GM18511 (cell line): ENCODE measurements at regions not wholly inside any gene's neighbourhood (a gene's known extent, or its start where the extent isn't known, plus 50 kb on each side); places are given as distances from the start of the nearest gene placed in this dataset.

Experiments used
- ATAC-seq: cut with Tn5 transposase; IDR thresholded peaks from one replicate; pipeline ENCODE4 v1.9.1; 2021; ENCODE audit warnings: mild to moderate bottlenecking, moderate library complexity; ENCODE audit not compliant: unreplicated experiment

DNA sequence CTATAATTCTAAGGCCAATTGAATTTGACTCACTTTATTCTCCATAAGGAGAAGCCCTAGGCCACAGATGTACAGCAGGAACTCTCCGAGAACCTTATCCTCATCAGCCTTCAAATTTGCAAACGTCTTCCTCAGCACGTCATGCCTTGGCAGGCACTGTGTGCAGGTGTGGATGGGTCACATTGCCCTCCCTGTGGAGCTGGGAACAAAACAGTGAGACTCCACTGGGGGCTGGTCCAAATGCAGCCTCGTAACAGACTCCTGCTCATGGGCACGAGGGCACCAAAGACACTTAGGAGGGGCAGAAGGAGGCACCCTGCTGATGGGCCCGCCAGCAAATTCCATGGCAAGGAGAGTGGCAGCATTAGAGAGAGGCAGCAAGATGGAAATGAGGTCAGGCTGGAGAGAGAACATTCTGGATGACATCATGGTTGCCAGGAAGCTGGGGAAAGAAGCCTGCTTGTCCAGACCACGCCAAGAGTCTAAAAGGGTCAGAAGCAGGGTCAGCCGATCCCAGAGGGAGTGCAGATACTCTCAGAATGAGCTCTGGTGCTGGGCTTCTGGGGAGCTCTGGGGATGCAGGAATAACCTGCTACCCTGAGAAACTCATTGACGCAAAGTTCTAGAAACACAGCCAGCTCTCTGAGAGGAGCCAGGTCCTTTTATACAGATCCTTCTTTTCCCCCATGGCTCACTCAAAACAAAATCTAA, 242.2 kb downstream of the B3GLCT start:
- ATAC-seq: no peak

GRCh38 chr13:31442571-31442970, 242.8 kb downstream of the B3GLCT start:
- no peak for ATAC-seq

DNA sequence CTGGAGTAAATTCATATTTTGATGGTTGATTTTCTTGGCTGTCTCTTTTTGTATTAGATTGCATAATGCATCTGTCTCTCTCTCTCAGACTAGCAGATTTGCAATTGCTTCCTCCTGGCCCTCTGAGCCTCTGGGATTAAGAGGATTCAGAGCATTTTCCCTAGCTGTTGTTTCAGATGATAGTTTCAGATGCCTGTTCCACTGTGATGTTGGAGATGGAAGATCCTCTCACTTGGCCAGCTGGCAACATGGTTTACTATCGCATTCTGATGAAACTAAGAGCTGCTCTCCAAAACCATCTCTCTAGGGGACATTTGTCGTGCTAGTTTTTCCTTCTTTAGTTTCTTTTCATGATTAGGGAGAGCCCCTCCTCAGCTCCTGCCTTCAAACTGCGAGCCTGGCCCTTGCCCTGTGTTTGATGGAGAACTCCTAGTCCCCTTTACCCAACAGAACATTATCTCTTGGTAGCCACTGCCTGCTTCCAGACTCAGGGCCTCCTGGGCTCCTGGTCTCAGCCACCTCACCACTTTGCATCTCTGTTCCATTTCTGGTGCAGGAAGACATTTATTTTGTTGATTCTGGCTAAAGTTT, 244.6 kb downstream of the B3GLCT start:
- ATAC-seq: no peak

GRCh38 chr13:31452525-31452924, 252.8 kb downstream of the B3GLCT start:
- no peak for ATAC-seq

DNA sequence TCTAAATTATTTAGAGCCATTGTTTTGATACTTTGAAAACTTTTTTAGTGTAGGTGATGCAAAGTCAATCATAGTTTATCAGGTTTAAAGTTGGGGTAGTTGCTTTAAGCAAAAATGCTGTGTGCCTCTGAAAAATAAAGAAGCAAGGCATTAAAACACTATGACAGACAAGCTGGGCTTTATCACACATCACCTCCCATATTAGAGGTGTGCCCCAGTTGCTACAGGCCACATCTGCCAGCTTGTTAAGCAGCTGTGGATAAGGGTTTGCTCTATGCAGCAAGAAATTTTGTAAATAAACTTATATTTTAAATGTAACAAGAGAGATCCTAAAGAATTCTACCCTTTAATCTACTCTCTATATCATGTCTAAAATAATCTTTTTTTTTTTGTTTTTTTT, 255.8 kb downstream of the B3GLCT start:
- no peak for ATAC-seq

DNA sequence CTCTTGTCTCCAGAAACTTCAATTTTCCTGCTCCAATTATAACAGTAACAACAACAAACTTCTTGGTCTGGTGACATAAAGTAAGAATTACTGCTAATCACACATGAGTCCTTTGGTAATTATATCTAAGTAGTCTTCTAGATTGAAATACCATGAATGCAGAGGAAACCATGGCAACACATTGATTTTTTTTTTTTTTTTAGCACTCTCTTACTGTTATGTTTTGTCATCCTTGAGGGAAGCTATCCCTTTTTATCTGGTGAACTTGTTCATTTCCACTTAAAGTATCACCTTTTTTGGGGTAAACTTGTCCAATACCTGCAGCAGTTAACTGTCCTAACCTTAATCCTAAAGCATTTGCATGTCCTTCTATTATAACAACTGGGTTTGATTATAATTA, 256.3 kb downstream of the B3GLCT start:
- ATAC-seq: no peak

GRCh38 chr13:31460061-31460460, 260.3 kb downstream of the B3GLCT start:
- ATAC-seq: no peak

DNA sequence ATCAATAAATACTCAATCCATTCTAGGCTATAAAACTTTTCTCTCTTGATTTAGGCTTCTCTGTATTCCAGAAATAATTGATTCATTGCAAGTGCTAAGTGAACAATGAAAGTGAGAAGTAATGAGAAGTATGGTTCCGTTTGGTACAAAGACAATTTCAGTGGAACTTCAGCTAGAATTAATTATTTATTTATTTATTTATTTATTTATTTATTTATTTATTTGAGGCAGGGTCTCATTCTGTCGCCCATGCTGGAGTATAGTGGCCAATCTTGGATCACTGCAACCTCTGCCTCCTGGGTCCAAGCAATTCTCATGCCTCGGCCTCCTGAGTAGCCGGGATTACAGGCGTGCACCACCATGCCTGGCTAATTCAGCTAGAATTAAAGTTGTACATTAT, 262.1 kb downstream of the B3GLCT start:
- ATAC-seq: no peak

DNA sequence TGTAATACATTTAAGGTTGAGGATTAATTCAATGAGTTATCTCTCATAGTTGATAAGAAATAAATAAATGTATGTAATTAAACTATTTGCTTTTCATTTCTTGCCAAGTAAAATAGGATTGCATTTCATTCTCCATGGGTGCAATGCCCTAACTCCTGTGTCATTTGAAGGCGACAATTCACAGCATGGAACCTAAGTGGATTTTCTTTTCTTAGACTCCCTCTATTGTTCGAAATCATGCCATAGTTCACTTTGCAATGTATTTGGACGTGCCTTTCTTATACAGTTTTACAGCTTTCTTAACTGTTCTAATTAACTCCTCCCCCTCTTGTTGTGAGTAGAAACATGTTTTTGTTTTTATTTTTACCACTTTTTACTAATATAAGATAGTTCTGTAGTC, 263.0 kb downstream of the B3GLCT start:
- ATAC-seq: no peak

DNA sequence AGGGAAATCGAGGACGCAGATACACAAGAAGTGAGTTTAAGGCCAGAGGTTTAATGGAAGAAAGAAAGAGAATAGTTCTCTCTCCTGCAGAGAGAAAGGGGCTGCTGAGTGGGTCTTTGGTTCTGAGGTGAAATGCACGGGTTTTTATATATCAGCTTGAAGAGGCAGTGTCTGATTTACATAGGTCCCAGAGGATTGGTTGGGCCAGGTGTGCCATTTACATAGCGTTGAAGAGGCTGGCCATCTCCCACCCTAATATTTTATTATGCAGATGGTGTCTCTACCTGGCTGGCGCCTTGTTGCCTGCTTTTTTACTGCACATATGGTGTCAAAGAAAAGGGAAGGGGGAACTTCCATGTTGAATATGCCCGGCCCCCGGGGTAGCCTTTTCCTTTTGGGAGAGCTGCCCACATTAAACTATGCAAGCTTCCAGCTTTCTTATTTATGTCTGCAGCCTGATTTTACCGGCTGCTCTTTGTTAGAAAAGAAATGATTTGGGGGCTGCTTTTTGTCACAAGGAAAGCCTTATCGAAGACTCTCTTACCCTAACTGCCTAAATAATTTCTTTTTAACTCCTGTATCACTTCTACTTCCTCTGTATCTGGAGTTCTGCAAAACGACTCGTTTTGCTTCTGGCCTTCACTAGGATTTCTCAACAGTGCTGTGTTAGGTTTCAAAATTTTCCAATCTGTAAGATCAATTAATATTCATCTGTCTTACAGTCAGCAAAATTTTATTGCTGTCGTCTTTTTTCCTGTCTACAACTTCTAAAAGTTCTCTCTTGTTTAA, 268.5 kb downstream of the B3GLCT start:
- ATAC-seq: no peak

DNA sequence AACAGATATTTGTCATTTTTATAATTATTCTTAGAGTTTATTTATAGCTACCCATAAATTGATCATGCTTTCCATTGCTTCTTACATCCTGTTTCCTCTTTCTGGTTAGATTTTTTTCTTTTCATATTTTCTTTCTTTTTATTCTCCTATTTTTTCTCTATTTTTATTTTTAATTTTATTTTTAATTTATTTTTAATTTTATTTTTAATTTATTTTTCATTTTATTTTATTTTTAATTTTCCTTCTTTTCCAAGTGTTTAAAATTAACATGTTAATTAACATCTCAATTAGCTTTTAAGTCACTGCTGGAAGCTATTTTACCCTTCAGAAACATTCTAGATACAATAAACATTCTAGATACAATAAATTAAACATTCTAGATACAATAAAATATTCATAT, 269.6 kb downstream of the B3GLCT start:
- no peak for ATAC-seq

DNA sequence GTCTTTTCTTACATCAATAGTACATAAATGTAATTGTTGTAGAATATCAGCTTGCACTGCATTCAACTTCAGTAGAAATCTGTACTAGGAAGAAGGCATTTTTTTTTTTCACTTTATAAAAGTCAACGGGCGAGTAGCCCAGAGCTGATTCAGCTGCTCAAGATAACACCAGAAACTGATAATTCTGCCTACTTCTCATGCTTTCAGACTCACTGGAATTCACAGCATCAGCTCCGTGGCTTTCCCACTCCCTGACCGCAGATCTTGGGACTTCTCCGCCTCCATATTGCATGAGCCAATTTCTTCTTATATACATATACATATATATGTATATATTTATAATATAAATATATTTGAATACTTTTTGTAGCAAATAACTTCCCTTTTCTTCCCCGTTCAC, 263.1 kb upstream of the RXFP2 start:
- no peak for ATAC-seq

DNA sequence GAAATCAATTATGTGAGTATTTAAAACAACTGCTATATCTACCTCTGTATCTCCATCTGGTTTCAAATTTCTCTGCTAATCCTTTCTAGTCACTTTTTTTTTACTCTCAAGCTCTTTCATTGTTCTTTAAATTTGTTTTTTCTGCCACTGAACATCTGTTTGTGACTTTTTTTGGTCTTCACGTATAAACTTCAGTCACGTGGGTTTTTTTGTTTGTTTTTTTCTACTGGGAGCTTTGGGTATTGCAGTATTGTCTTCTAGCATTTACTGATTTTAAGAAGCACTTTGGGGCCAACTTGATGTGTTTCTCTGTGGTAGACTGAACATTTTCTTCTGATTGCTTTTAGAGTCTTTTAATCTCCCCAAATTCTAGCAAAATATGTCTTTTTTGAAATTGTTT, 262.6 kb upstream of the RXFP2 start:
- no peak for ATAC-seq

DNA sequence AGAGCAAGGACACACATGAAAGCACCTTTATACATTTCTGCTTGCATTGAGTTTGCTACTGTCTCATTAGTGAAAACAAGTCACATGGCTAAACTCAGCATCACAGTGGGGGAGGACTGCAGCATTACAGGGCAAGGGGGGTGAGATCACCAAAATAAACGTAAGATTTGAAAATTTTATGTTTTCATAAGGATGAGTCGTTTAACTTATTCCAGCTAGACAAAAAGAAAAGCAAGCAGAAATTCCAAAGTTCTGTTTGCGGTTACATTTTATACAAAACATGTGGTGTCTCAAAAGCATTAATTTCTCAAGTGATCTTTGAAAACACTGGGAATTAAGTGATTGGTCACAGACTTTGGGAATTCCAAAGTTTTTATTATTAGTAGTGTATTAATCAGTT, 261.4 kb upstream of the RXFP2 start:
- ATAC-seq: no peak

DNA sequence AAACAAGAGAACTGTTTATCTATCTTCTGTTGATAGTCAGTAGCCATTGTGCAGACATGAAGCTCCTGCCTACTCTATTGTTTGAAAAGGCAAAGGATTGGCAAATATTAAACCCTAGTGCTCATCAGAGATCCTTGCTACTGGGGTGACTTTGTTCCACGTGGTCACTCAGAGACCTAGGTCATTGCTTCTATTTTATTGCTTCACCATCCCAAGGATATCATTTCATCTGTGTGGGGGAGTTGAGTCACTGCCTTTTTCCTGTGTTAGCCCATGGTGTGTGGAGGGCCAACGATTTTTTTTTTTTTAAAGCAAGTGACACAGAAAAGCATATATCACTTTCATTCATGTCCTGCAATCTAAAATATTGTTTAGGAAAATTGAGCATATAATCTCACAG, 254.1 kb upstream of the RXFP2 start:
- ATAC-seq: no peak

DNA sequence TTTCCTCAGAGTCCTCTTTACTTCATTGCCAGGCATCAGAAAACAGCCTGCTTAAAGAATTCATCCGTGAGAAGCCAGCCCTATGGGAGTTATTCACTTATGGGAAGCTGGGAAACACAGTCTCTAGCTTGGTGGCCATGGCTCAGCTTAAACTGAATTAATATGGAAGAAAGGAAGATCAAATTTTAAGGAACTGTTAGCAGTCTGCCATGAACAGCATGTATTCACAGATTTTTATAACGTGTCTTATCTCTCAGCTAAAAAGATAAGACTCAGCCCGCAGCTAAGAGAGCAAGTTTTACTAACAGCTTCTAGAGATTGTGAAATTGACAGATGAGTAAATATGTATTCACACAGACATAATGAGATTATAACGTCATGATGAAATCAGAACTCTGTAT, 253.7 kb upstream of the RXFP2 start:
- ATAC-seq: no peak

- no peak for ATAC-seq
Measured at GRCh38 chr13:31495336-31495735, 244.0 kb upstream of the RXFP2 start.

DNA sequence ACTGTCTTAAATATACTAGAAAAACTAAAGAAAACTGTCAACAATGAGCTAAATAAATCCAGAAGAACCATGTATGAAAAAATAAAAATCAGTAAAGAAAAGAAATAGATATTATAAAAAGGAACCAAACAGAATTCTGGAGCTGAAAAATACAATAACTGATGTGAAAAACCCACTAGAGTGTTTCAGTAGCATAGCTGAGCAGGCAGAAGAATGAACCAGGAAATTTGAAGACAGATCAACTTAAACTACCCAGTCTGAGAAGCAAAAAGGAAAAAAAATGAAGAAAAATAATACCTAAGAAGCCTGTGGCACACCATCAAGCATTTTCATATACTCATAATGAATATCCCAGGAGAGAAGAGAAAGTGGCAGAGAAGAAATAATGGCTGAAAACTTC, 240.1 kb upstream of the RXFP2 start:
- ATAC-seq: no peak

GRCh38 chr13:31503626-31504025, 235.7 kb upstream of the RXFP2 start:
- no peak for ATAC-seq

DNA sequence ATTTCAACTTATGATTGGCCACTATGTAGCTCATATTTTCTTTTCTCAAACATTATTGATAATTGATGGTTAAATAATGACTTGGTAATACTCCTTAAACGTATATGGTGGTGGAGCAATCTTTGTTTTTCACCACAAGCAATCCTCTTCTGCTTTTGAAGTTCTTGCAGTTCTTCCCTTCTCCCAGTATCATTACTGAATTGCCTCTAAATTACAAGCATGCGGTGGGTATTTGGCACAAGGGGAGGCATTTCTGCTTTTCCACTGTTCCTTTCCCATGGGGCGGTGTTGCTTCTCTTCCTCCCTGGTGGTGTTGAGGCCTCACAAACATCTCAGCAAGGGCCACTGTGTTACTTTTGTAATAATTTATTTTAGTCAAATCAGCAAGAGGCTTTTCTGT, 234.4 kb upstream of the RXFP2 start:
- ATAC-seq: no peak

- no peak for ATAC-seq
Measured at GRCh38 chr13:31512331-31512730, 227.0 kb upstream of the RXFP2 start.

- no peak for ATAC-seq
Measured at GRCh38 chr13:31514932-31515331, 224.4 kb upstream of the RXFP2 start.
